Gastrocnemius medialis (tissue), 4 donors: ENCODE measurements at regions not wholly inside any gene's neighbourhood (a gene's known extent, or its start where the extent isn't known, plus 50 kb on each side); places are given as distances from the start of the nearest gene placed in this dataset.

ENCODE experiments used
- ATAC-seq, 2 donors: fragments of 150-250 bp; one replicate each; pipeline ENCODE4 v1.9.1; 2016
- DNase-seq, 2 donors: peaks; one replicate each; pipeline ENCODE4 v3.0.0-alpha.2; 2019
- H3K27ac ChIP-seq, 4 donors: fragments of 200-600 bp; sonication (generic); 1 replicate in 1 of 4; 2 replicates in 3 of 4; pipeline ENCODE4 v1.5.1; 2016 to 2018; ENCODE audit warnings: mild to moderate bottlenecking in 2 of 4, moderate library complexity in 1 of 4
- H3K27me3 ChIP-seq, 3 donors: fragments of 200-600 bp; sonication (generic) in 2 of 3; 1 replicate in 1 of 3; 2 replicates in 2 of 3; pipeline versions ENCODE4 v1.5.1 to v1.6.0; 2016 to 2019; ENCODE audit warnings: mild to moderate bottlenecking in 1 of 3, moderate library complexity in 1 of 3
- H3K36me3 ChIP-seq, 2 donors: fragments of 200-600 bp; sonication (generic) in 1 of 2; one replicate each; pipeline ENCODE4 v1.5.1; 2017 to 2018
- H3K4me1 ChIP-seq, 2 donors: fragments of 200-600 bp; sonication (generic) in 1 of 2; one replicate each; pipeline ENCODE4 v1.5.1; 2016 to 2017; ENCODE audit warnings: mild to moderate bottlenecking in 2 of 2
- H3K4me3 ChIP-seq, 4 donors: fragments of 200-600 bp; sonication (generic) in 3 of 4; 1 replicate in 1 of 4; 2 replicates in 3 of 4; pipeline ENCODE4 v1.5.1; 2016 to 2019; ENCODE audit warnings: mild to moderate bottlenecking in 2 of 4
- H3K9me3 ChIP-seq, 3 donors: fragments of 200-600 bp; sonication (generic) in 2 of 3; 1 replicate in 1 of 3; 2 replicates in 2 of 3; pipeline ENCODE4 v1.5.1; 2016 to 2019
- POLR2A ChIP-seq, 2 donors: fragments of 450-650 bp; IDR thresholded peaks; one replicate each; pipeline ENCODE4 v1.6.1; 2017; ENCODE audit warnings: antibody characterized with exemption in 2 of 2, mild to moderate bottlenecking in 2 of 2, moderate library complexity in 2 of 2
- in situ Hi-C, 4 donors: fragments of 200-750 bp; cut with MboI; loops; one replicate each; pipeline versions ENCODE4 v1.15.0 to v1.8.0; 2017; ENCODE audit warnings: low sequenced_read_pairs in 4 of 4
- intact Hi-C: fragments of 100-400 bp; cut with DNase I; formaldehyde crosslinking; loops from one replicate; pipeline ENCODE4 v1.15.1; 2023; ENCODE audit warnings: low total_unique reads
- TF ChIP-seq, protein P1 (sequence below), 5 experiments: fragments of 450-650 bp in 3 of 5; fragments of 200-600 bp in 2 of 5; sonication (generic) in 2 of 5; IDR thresholded peaks in 4 of 5; conservative IDR thresholded peaks in 1 of 5; 1 replicate in 4 of 5; 2 replicates in 1 of 5; pipeline ENCODE4 v1.5.1; 2016 to 2019; ENCODE audit warnings: antibody characterized with exemption in 5 of 5, mild to moderate bottlenecking in 3 of 5, moderate library complexity in 3 of 5

DNA sequence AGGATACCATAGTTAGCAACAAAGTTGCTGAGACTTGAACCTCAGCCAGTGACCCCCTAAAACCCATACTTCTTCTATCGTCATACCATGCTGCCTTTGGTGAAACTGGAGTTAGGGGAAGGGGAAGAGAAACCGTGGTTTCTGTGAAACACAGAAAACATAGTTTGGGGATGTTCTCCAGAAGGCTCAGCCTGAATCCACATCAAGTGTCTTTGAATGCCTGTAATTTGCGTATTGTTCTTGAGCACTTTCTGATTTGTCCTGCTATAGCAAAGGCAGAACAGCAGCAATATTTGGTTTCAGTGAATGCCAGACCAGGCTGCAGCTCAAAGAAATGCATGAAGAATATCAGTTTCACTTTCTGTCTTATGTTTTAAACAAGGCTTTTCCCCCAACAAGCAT is 258.7 kb downstream of the TTC32 start:
- no peaks in the 10 kb centered on the region for H3K27me3 ChIP-seq
- DNase-seq (no peak), ATAC-seq (no peak)
- no peaks in the 10 kb centered on the region for H3K4me1 ChIP-seq
- H3K36me3 ChIP-seq: no peaks in the 10 kb centered on the region
- TF ChIP-seq, protein P1, sequence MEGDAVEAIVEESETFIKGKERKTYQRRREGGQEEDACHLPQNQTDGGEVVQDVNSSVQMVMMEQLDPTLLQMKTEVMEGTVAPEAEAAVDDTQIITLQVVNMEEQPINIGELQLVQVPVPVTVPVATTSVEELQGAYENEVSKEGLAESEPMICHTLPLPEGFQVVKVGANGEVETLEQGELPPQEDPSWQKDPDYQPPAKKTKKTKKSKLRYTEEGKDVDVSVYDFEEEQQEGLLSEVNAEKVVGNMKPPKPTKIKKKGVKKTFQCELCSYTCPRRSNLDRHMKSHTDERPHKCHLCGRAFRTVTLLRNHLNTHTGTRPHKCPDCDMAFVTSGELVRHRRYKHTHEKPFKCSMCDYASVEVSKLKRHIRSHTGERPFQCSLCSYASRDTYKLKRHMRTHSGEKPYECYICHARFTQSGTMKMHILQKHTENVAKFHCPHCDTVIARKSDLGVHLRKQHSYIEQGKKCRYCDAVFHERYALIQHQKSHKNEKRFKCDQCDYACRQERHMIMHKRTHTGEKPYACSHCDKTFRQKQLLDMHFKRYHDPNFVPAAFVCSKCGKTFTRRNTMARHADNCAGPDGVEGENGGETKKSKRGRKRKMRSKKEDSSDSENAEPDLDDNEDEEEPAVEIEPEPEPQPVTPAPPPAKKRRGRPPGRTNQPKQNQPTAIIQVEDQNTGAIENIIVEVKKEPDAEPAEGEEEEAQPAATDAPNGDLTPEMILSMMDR (IDR thresholded peaks at IDR 0.05 in 4 of 5, conservative IDR thresholded peaks at IDR 0.05 in 1 of 5): no peak
- no peak for TF ChIP-seq POLR2A (IDR thresholded peaks at IDR 0.05)
- in situ Hi-C loops (no loop called here), intact Hi-C loops (no loop called here)
- no peak overlapping the region for H3K27ac ChIP-seq
- no peaks in the 10 kb centered on the region for H3K9me3 ChIP-seq
- no peak overlapping the region for H3K4me3 ChIP-seq

DNA sequence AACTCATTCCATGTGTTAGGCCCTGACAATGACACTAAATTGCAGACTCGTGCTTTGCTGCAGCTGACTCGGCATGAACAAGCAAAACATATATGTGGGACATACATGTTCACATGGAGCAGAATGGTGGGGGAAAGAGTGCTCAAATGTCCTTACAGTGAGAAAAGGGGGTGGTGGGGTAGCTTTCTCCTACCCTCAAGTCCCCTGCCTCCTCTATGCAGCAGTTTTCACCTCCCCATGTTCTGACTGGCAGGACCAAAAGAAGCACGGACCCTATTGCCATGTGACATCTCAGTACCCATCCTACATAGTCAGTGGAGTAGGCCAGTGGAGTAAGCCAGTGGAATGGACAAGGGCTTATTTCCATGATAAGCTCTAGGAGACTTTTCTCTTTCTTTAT is 259.3 kb downstream of the TTC32 start:
- Histone ChIP-seq H3K4me3 (no peak overlapping the region), H3K4me1 (no peaks in the 10 kb centered on the region), H3K36me3 (no peaks in the 10 kb centered on the region), H3K27ac (no peak overlapping the region), H3K27me3 (no peaks in the 10 kb centered on the region), H3K9me3 (no peaks in the 10 kb centered on the region)
- no peak for DNase-seq
- ATAC-seq: no peak
- intact Hi-C loops (no loop called here), in situ Hi-C loops (no loop called here)
- TF ChIP-seq, protein P1 (IDR thresholded peaks at IDR 0.05 in 4 of 5, conservative IDR thresholded peaks at IDR 0.05 in 1 of 5): no peak
- no peak for TF ChIP-seq POLR2A (IDR thresholded peaks at IDR 0.05)

DNA sequence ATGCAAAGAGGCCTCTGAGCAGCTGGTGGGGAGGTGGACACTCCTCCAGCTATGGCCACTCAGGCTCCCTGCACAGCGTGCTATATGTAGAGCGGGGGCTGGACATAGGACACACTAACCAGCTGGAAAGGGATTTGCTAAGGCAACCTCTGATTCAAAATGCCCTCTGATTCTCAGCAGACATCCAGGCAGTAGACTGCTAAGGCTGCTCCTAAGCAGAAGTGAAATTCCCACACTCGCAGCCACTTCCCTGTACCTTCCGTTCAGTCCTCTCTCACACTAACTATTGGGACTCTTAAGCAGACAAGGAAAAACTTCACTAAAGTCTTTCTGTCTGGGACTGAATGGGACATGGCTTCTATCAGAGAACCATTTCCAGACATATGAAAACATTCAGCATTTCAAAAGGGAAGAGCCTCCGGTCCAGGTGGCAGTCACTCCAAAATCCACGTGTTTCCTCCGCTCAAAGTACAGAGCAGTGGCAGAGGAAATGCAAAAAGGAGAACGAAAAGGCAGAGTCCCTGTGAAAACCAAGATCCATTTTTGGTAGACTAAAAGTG is 265.8 kb downstream of the TTC32 start:
- no peak overlapping the region for H3K4me3 ChIP-seq
- H3K36me3 ChIP-seq: no peaks in the 10 kb centered on the region
- no peak for TF ChIP-seq POLR2A (IDR thresholded peaks at IDR 0.05)
- TF ChIP-seq, protein P1 (IDR thresholded peaks at IDR 0.05 in 4 of 5, conservative IDR thresholded peaks at IDR 0.05 in 1 of 5): no peak
- DNase-seq (no peak), ATAC-seq (no peak)
- H3K27me3 ChIP-seq: no peaks in the 10 kb centered on the region
- in situ Hi-C loops: no loop called here
- no peaks in the 10 kb centered on the region for H3K9me3 ChIP-seq
- H3K4me1 ChIP-seq: peaks cover 0 to 5% of the 10 kb centered on the region in 2 donors
- no peak overlapping the region for H3K27ac ChIP-seq
- intact Hi-C loops: no loop called here

DNA sequence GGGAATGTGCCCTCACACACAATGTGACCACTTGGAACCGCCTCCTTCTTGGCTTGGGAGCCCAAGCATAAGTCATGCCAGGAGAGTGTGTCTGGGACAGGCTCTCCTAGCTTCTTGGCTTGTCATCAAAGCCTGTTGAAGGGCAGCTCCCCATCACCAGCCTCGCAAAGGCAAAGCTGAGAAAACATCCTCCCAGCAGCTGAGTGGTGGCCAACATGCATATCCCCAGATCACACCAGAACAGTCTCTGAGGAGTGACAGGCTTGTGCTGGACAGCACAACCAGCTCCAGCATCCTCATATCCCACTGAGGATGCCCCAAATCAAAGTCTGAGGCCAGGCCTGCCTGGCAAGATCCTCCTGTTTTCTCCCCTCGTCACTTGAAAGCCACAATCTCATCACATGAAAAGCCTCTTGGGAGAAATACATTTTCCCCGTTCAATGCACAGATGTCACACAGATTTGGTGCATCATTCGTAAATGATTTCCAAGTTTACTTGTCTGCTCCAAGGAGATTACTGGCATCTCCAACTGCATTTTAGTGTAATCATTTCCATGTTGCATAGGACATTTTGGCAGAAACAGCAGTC is 269.3 kb downstream of the TTC32 start:
- H3K36me3 ChIP-seq: no peaks in the 10 kb centered on the region
- H3K4me1 ChIP-seq: peaks cover 0 to 5% of the 10 kb centered on the region in 2 donors
- in situ Hi-C loops: no loop called here
- DNase-seq (peak; percentile 16 to 23), ATAC-seq (peak in 1 of 2 donors; percentile 92)
- H3K27ac ChIP-seq: no peak overlapping the region
- TF ChIP-seq POLR2A (IDR thresholded peaks at IDR 0.05): no peak
- TF ChIP-seq, protein P1 (IDR thresholded peaks at IDR 0.05 in 4 of 5, conservative IDR thresholded peaks at IDR 0.05 in 1 of 5): no peak
- no peak overlapping the region for H3K4me3 ChIP-seq
- no peaks in the 10 kb centered on the region for H3K27me3 ChIP-seq
- intact Hi-C loops: no loop called here
- peaks cover 0 to under 1% (median 0%) of the 10 kb centered on the region in 3 donors for H3K9me3 ChIP-seq
